Effector memory CD4-positive, alpha-beta T cell (primary cell): ENCODE measurements at regions not wholly inside any gene's neighbourhood (a gene's known extent, or its start where the extent isn't known, plus 50 kb on each side); places are given as distances from the start of the nearest gene placed in this dataset.

Source experiments
- DNase-seq, 3 donors: peaks; one replicate each; pipeline ENCODE4 v3.0.0-alpha.2; 2020
- H3K27ac ChIP-seq: 2 replicates; pipeline ENCODE4 v1.7.0; 2013; ENCODE audit warnings: mild to moderate bottlenecking, low read length, moderate library complexity; ENCODE audit not compliant: insufficient read depth, poor library complexity, severe bottlenecking
- H3K27me3 ChIP-seq: replicated peaks from 2 replicates; pipeline ENCODE4 v1.7.0; 2013; ENCODE audit warnings: mild to moderate bottlenecking, low read length; ENCODE audit not compliant: insufficient read depth, control insufficient read depth, poor library complexity, severe bottlenecking
- H3K36me3 ChIP-seq: 2 replicates; pipeline ENCODE4 v1.7.0; 2013; ENCODE audit warnings: mild to moderate bottlenecking, low read length, moderate library complexity; ENCODE audit not compliant: control insufficient read depth, insufficient read depth
- H3K4me1 ChIP-seq: 2 replicates; pipeline ENCODE4 v1.7.0; 2013; ENCODE audit warnings: low read length, mild to moderate bottlenecking; ENCODE audit not compliant: control insufficient read depth, insufficient read depth, poor library complexity, severe bottlenecking
- H3K4me3 ChIP-seq: 2 replicates; pipeline ENCODE4 v1.7.0; 2013; ENCODE audit warnings: low read length, low read depth, mild to moderate bottlenecking; ENCODE audit not compliant: insufficient read depth, poor library complexity, severe bottlenecking
- H3K9me3 ChIP-seq: 2 replicates; pipeline ENCODE4 v1.7.0; 2013; ENCODE audit warnings: mild to moderate bottlenecking, low read length, moderate library complexity; ENCODE audit not compliant: control insufficient read depth

DNA sequence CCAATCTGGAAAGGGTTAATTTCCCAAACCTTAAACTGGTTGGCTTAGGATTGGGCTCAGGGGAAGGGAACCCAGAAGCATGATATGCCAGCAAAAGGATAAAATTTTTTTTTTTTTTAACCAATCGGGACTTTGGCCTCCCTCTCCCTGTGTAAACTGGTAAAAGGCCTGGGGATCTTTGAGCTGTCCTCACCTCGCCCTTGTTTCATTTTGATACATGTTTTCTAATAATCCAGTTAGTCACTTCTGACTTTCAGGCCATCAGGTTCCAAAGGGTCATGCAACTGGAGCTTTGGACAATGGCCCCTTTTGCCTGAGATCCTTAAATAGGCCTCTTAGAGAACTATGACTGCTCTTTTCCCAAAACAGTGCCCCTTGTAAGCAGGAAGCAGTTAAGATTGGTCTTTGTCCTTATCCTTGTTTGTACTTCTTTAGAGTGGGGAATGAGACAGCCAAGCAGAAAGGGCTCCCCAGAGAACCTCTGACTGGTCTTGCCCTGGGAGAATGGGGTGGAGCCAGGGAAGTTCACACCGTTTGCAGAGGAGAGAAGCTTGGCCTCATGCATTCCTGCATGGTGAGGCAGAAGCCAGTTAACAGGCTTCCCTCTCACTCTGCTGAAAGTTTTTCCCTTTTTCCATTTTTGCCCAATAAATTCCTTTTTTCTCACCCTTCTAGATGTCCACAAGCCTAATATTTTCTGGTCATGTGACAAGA lies 424.2 kb upstream of the CNTNAP2 start:
- H3K36me3 ChIP-seq: no peaks in the 10 kb centered on the region
- no peaks in the 10 kb centered on the region for H3K9me3 ChIP-seq
- H3K27me3 ChIP-seq: no peaks in the 10 kb centered on the region
- DNase-seq: no peak
- no peak overlapping the region for H3K4me3 ChIP-seq
- H3K4me1 ChIP-seq: no peaks in the 10 kb centered on the region
- H3K27ac ChIP-seq: no peak overlapping the region

DNA sequence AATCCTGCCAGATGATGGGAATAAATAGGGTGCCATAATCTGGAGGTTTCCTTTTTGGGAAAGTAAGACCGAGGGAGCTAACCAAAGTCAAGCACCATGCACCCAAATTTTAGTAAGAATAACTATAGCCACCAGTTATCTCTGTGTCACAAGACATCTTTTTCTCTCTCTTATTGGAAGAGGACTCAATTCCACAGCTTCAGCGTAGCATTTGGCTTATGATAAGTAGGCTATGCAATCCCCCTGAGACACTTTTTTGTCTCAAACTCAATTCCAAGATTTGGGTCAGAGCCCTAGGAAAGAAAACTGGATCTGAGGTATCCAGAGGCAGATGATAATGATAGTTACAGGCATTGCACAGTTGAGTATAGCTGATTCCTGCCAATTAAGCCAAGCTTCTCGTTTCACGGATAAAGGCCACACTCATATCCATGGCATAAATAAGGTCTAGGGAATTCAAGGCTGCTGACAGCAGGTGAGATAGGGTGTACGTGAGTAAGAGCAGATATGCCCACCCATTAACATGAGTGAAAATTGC lies 425.2 kb upstream of the CNTNAP2 start:
- Histone ChIP-seq H3K27ac (no peak overlapping the region), H3K4me3 (no peak overlapping the region), H3K36me3 (no peaks in the 10 kb centered on the region), H3K27me3 (no peaks in the 10 kb centered on the region), H3K4me1 (no peaks in the 10 kb centered on the region), H3K9me3 (no peaks in the 10 kb centered on the region)
- no peak for DNase-seq

DNA sequence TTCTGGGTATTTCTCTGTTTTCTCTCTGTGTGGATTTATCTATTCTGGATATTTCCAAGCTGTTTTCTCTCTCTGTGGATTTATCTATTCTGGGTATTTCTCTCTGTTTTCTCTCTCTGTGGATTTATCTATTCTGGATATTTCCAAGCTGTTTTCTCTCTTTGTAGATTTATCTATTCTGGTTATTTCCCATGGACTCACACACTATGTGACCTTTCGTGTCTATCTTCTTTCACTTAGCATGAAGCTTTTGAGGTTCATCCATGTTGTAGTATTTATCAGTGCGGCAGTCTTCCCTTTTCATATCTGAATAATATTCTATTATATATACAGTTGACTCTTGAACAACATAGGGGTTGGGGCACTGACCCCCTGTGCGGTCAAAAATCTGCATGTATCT lies 435.0 kb upstream of the CNTNAP2 start:
- no peaks in the 10 kb centered on the region for H3K9me3 ChIP-seq
- H3K36me3 ChIP-seq: no peaks in the 10 kb centered on the region
- H3K27ac ChIP-seq: no peak overlapping the region
- H3K4me3 ChIP-seq: no peak overlapping the region
- no peak for DNase-seq
- no peaks in the 10 kb centered on the region for H3K4me1 ChIP-seq
- H3K27me3 ChIP-seq: no peaks in the 10 kb centered on the region

DNA sequence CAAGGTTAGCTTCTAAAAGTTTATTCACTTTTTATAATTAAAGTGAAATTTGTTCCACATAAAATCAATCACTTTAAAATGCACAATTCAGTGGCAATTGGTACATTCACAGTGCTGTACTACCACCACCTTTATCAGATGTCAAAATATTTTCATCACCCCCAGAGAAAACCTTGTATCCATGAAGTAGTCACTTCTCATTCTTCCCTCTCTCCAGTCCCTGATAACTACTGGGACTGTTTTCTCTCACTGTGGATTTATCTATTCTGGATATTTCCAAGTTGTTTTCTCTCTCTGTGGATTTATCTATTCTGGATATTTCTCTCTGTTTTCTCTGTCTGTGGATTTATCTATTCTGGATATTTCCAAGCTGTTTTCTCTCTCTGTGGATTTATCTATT lies 435.4 kb upstream of the CNTNAP2 start:
- no peaks in the 10 kb centered on the region for H3K27me3 ChIP-seq
- no peak overlapping the region for H3K27ac ChIP-seq
- no peaks in the 10 kb centered on the region for H3K4me1 ChIP-seq
- no peaks in the 10 kb centered on the region for H3K9me3 ChIP-seq
- no peak for DNase-seq
- no peaks in the 10 kb centered on the region for H3K36me3 ChIP-seq
- no peak overlapping the region for H3K4me3 ChIP-seq

DNA sequence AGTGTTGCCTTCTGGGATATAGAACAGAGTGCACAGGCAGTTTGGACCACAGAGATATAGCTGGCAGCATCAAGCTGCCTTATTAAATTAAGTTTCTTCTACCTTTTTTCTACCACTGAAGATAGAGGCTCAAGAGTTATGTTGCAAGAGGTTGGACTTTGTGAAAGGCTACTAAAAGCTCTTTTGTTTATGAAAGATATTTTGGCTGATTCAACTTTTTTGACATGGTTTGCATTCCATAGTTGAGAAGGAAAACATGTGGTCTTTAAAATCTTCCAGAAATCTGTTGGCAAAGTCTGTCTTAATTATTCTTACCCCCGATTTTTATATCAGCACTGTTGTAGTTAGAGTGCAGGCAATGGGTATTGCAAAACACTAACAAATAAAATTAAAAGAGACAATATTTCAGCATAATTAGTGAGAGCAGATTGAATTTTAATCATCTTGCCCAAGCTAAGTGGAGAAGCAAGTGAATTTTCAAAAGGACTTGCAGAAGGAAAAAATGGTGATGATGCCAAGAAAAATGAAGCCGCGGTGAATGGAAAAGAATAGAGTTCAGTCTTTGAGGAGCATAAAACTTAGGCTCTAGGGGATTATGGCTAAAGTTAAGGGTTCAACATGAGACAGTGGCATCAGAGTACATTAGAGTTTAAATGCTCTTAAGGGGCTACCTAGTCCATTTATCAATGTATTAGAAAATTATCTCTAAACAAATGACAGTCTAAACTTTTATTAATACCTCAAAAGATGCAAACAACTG lies 450.9 kb upstream of the CNTNAP2 start:
- Histone ChIP-seq H3K4me1 (no peaks in the 10 kb centered on the region), H3K27ac (no peak overlapping the region), H3K9me3 (no peaks in the 10 kb centered on the region), H3K36me3 (no peaks in the 10 kb centered on the region), H3K4me3 (no peak overlapping the region), H3K27me3 (no peaks in the 10 kb centered on the region)
- DNase-seq: no peak

DNA sequence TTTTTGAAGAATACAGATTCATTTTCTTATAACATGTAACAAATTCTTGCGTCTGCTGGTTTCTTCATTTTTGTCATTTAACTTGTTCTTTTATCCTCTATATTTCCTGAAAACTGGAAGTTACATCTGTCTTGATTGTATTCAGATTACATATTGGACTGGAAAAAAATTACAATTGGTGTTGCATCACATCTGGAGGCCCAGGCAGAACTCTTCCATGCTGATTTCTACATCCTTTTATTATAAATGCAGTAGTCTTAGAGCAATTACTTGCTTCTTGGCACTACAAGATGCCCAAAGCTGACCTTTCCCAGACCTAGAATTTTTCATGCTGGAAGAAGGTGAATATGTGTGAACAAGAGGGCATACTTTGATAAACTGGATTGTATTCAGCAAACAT lies 460.9 kb upstream of the CNTNAP2 start:
- H3K4me3 ChIP-seq: no peak overlapping the region
- no peak overlapping the region for H3K27ac ChIP-seq
- H3K4me1 ChIP-seq: no peaks in the 10 kb centered on the region
- no peak for DNase-seq
- H3K9me3 ChIP-seq: no peaks in the 10 kb centered on the region
- H3K36me3 ChIP-seq: no peaks in the 10 kb centered on the region
- H3K27me3 ChIP-seq: no peaks in the 10 kb centered on the region

DNA sequence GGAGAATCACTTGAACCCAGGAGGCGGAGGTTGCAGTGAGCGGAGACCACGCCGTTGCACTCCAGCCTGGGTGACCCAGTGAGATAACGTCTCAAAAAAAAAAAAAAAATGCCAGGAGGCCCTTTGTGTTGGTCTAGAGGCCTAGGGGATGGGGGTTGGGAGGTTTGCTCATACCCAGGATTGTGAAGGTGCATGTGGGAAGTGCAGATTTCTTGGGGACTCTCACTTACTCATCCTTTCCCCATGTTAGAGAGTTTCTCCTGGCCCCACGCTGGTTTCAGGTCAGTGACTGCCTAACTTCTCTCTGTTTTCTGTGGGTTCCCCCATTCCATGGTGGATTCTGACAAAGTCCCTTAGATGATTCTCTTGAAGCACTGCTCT lies 471.5 kb upstream of the CNTNAP2 start:
- no peak overlapping the region for H3K4me3 ChIP-seq
- no peaks in the 10 kb centered on the region for H3K27me3 ChIP-seq
- no peaks in the 10 kb centered on the region for H3K4me1 ChIP-seq
- no peaks in the 10 kb centered on the region for H3K9me3 ChIP-seq
- no peaks in the 10 kb centered on the region for H3K36me3 ChIP-seq
- H3K27ac ChIP-seq: no peak overlapping the region
- no peak for DNase-seq

DNA sequence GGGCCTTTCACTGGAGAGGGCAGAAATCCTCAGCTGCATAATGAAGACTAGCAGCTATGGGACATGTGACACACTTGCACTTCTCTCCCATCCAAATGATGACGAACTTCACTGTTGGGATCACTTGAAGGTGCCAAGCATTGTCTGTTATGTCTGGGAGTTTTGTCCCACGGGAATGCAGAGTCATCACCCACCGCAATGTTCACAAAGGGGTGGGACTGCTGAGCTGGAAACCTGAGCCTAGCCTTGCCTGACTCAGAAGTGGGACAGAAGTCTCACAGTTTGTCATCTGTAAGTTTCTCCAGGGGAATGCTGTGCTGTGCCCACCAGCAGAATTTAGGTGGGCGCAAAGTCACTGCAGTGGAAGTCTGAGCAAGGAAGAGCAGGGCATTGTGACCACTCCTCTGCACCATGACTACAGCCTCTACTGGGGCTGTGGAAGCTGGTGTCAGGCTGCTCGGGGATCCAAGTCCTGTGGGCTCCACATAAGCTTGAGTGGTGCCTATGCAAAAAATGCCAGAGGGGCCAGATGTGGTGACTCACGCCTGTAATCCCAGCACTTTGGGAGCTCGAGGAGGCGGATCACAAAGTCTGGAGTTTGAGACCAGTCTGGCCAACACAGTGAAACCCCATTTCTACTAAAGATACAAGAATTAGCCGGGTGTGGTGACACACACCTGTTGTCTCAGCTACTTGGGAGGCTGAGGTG lies 472.0 kb upstream of the CNTNAP2 start:
- H3K4me3 ChIP-seq: no peak overlapping the region
- H3K36me3 ChIP-seq: no peaks in the 10 kb centered on the region
- no peaks in the 10 kb centered on the region for H3K27me3 ChIP-seq
- H3K9me3 ChIP-seq: no peaks in the 10 kb centered on the region
- no peaks in the 10 kb centered on the region for H3K4me1 ChIP-seq
- no peak for DNase-seq
- H3K27ac ChIP-seq: no peak overlapping the region

DNA sequence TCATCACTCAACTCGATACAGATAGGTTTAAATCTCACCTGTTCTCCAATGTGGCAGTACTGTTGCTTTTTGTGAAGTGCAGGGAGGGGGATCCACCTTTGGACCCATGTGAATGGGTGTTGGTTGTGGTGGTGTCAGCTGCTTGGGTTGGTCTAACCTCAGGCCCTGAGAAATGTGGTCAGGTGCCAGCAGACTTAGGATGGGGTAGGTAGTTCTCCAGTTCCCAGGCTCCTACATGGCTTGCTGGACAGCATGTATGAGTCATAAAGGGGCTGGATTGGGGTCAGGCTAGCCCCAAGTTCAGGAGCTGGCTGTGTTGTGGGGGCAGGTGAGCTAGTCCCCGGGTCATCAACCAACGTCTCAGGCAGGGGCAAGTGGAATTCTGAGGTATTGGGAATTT lies 472.6 kb upstream of the CNTNAP2 start:
- DNase-seq: no peak
- no peaks in the 10 kb centered on the region for H3K36me3 ChIP-seq
- H3K9me3 ChIP-seq: no peaks in the 10 kb centered on the region
- H3K4me3 ChIP-seq: no peak overlapping the region
- H3K4me1 ChIP-seq: no peaks in the 10 kb centered on the region
- no peak overlapping the region for H3K27ac ChIP-seq
- no peaks in the 10 kb centered on the region for H3K27me3 ChIP-seq

DNA sequence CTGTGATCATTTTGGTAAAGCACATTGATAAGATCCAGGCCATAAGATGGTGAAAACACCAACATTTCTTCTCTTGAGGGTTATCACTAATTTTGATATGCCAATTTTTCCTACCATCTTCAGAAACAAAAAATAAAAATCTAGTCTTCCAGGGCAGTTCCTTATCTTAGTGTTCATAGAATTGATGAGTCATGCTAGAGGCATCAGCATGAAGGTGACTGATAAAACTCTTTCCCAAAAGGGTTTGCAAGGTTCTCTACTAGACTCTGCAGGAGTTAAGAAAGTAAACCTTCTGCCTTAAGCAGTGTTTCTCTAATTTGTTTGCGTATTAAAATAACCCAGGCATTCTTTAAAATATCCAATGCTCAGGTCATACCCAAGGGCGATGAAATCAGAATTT lies 483.1 kb upstream of the CNTNAP2 start:
- no peaks in the 10 kb centered on the region for H3K9me3 ChIP-seq
- H3K27me3 ChIP-seq: no peaks in the 10 kb centered on the region
- no peak for DNase-seq
- H3K27ac ChIP-seq: no peak overlapping the region
- H3K4me1 ChIP-seq: no peaks in the 10 kb centered on the region
- no peak overlapping the region for H3K4me3 ChIP-seq
- no peaks in the 10 kb centered on the region for H3K36me3 ChIP-seq
